NK-92 treated with Interleukin-12 subunit alpha and Interleukin-12 subunit beta, amount 100 ng/mL, for 24 hours (cell line): ENCODE measurements at regions not wholly inside any gene's neighbourhood (a gene's known extent, or its start where the extent isn't known, plus 50 kb on each side); places are given as distances from the start of the nearest gene placed in this dataset.

Source experiments
- DNase-seq: peaks from one replicate; lab custom pipeline; 2025; lab: John Stamatoyannopoulos, UW

GRCh38 chr2:12316476-12316875 lies 400.3 kb upstream of the TRIB2 start:
- no peak for DNase-seq

DNA sequence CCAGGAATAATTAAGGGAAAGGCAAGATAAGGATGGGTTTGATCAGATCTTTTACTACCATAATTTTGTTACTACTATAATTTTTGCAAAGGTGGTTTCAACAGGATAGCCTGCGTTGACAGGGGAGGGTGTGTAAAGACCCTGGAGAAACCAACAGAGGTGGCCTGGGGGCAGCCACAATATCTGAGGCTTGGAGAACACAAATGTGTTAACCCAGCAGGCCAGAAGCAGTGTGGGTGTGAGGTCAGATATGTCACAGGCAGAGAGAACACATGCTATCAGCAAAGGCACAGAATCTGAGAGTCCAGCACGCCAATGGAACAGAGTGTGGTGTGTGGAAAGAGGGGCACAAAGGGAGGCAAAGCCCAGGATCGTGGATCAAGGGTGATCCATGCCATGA lies 399.4 kb upstream of the TRIB2 start:
- DNase-seq: no peak

GRCh38 chr2:12317814-12318426 lies 398.8 kb upstream of the TRIB2 start:
- DNase-seq: no peak

- DNase-seq: no peak
Observed at GRCh38 chr2:12318427-12319057, 398.2 kb upstream of the TRIB2 start.

GRCh38 chr2:12320027-12320734 lies 396.6 kb upstream of the TRIB2 start:
- DNase-seq: no peak

DNA sequence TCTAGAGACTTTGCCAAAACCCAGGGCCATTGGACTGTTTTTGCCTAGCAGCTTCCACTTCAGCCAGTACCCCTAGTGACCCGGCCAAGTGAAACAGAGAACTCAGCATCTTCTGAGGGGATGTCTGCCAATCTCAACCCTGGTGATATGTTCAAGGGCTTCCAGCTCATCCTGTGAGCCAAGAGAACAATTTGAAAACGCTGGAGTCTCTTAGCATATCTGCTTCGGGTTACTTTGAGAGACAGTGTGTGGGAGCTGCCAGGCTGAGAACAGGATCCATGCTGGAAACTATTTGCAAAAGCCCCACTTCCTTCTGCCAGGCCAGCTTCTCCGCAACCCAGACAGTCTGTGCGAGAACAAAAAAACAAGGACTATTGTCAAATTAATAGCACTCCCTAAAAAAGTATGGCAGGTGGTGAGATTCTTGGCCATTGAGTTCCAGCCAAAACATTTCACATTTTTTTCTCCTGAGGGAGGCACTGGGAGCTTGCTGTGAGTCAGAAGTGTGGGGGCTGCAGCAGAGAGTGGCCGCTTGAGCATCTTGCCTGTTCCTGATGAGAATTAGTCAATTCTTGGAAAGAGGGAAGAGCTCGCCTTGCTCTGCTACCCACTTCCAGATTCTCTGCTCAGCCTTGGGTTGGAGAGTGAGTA lies 395.6 kb upstream of the TRIB2 start:
- no peak for DNase-seq

GRCh38 chr2:12321886-12322285 lies 394.9 kb upstream of the TRIB2 start:
- no peak for DNase-seq

- DNase-seq: no peak
Observed at GRCh38 chr2:12325806-12326205, 390.9 kb upstream of the TRIB2 start.

DNA sequence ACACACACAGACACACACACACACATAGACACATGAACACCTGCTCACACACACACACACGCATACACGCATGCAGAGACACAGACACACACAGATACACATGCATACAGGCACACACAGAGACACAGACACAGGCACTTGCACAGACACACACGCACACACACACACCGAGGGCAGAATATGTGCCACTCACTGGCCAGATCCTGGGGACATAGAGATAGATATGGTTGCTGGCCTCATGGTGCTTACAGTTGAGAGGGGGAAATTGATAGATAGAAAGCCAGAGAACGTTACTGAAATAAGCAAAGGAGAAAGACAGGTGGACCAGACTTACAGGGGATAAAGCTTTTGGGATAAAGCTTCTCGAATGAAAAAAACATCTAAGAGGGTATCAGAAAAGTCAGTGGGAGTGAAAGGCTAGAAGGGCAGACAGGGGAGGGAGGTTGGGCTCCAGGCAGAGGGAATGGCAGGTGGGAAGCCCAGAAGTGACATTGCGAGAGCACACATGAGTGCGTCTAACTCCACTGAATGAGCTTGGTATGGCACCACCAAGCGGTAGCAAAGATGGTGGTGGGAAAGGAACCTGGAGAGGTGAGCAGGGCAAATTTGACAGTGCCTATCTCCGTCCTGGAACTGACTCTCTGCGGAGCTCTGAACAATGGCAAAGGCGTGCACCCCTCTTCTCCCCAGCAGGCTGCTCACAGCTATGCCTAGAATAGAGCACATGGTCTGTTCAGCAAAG lies 390.1 kb upstream of the TRIB2 start:
- no peak for DNase-seq

DNA sequence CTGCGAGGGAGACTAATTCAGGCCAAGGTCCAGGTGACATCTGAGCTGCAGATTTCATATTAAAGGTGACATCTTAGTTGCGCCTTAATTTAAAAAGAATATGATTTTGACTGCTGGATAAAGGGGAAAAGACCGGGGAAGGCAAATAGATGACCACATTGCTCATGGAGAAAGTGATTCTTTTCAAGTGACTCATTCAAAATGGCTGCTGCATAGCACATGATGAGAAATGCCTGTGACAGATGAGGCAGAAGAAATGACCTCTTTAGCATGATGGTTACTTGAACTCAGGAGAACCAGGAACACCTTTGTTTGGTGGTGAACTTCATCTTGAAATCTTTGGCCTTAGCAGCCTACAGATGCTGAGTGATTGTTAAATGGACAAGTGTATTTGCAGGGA lies 385.8 kb upstream of the TRIB2 start:
- DNase-seq: no peak

DNA sequence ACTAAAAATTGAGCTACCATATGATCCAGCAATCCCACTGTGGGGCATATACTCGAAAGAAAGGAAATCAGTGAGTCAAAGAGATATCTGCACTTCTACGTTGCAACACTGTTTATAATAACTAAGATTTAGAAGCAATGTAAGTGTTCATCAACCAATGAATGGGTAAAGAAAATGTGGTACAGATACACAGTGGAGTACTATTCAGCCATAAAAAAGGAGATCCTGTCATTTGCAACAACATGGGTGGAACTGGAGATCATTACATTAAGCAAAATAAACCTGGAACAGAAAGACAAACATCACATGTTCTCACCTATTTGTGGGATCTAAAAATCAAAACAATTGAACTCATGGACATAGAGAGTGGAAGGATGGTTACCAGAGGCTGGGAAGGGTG lies 385.0 kb upstream of the TRIB2 start:
- DNase-seq: no peak

DNA sequence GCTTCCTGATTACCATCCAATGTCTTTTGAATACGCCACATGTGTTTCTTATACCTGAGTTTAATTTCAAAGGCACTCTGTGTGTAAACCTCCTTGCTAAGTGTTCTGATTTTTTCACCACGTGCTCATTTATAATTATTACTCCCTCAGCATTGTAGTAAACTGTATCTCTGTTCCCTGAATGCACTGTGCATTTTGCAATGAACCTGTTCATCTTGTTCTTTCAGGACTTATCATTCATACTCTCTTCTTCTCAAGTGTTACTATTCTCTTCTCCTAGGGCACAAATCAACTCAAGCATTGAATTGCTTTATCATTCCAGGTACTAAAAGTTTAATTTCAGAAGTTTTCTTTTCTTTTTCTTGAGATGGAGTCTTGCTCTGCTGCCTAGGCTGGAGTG lies 383.4 kb upstream of the TRIB2 start:
- DNase-seq: no peak

GRCh38 chr2:12334412-12334966 lies 382.2 kb upstream of the TRIB2 start:
- DNase-seq: no peak

DNA sequence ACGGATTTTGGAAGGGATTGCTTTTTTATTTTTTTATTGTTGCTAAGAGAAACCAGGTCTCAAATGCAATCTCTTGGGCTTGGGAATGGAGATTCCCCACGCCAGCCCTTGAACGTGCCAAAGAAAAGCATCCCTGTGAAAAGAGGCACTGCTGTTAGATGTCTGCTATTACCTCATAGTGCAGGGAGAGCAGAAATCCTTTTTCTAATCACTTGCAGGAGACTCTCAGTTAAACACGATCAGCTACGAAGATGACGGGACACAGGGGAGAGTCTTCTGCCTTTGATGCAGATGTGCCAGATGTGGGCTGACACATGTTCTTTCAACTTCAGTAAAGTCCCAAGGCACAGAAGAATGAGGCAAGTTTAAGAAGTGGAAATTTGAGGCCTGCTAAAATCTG lies 381.6 kb upstream of the TRIB2 start:
- DNase-seq: no peak

GRCh38 chr2:12335995-12336394 lies 380.7 kb upstream of the TRIB2 start:
- DNase-seq: no peak

- DNase-seq: no peak
Observed at GRCh38 chr2:12338946-12339697, 377.6 kb upstream of the TRIB2 start.

GRCh38 chr2:12340164-12340563 lies 376.6 kb upstream of the TRIB2 start:
- no peak for DNase-seq

DNA sequence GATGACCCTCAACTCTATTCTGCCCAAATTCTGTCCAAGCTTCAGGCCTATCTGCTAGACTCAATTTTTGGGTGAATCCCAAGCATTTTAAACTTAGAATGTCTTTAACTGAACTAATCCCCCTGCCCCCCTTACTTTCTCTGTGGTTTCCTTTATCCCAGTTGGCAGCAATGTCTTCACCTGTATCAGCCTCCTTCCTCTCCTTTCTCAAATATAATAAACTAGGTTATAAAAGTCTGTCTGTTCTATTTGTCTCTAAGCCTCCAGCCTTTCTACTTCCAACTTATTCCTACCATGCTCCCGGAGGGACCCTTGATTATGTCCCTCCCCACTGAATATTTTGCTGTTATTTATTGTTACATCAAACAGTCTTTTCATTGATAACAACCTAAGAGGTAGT lies 375.5 kb upstream of the TRIB2 start:
- DNase-seq: no peak

- no peak for DNase-seq
Observed at GRCh38 chr2:12341920-12342319, 374.8 kb upstream of the TRIB2 start.

GRCh38 chr2:12343141-12343540 lies 373.6 kb upstream of the TRIB2 start:
- no peak for DNase-seq

DNA sequence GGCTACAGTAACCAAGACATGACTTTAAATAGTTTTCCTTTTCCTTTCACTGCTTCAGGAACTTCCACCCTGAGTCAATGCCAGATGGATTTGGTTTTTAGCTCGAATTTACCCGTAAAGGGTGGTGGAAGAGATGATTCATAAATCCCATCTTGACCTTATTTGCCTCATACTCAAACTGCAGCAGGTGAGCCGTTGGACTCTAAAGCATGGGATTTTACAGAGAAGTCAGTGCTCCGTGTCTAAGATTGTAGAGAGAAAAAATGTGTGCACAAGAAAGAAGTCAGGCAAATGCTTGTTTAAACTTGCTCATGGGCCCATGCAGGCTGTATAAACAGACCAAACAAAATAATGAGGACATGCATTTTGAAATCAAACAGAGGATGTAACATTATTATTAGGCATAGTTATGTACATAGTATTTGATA lies 369.7 kb upstream of the TRIB2 start:
- no peak for DNase-seq
